IPS DF 4.7 (cell line): ENCODE measurements at regions not wholly inside any gene's neighbourhood (a gene's known extent, or its start where the extent isn't known, plus 50 kb on each side); places are given as distances from the start of the nearest gene placed in this dataset.
"Not testable (repeated sequence)": the region's sequence is repeated elsewhere in the genome, so short reads cannot be mapped to it uniquely, and the experiment has no call there.

ENCODE experiments used
- DNase-seq: peaks from one replicate; pipeline ENCODE4 v3.0.0-alpha.2; 2013; ENCODE audit warnings: low spot score; ENCODE audit errors: extremely low read depth

- DNase-seq: no peak
These were observed 77.0 kb upstream of the GRK3 start for GRCh38 chr22:25487508-25487907.

DNA sequence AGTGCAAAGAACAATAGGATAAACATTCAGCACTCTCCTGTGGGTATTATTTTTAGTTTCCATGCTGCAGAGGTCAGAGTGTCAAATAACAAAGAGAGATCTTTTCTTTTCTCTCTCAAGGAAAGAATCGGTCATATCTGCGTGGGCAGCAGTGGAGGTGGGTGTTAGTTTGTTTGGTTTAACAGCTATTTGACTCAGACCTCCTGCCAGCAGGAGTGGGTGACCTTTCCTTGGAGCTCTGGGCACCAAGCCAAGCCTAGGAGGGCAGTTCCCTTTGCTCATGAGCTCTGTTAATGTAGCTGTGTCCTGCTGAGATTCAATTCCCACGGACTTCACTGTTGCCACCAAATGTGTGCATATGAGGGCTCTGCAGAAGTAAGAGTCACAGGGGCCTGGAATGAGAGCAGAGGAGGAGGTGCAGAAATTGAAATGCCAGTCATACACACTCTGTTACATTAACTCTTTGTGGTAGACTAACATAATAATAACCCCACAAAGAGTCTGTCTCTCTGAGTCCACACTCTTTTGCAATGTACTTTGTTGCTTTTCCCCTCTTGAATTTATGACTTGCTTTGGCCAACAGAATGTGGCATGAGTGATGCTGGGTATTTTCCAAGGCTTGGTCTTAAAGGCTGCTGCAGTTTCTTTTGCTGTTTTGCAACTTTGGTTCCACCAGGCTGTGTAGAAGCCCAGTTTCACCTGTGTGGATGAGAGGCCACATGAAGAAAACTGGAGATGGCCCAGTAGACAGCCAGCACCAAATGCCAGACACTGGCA, 76.0 kb upstream of the GRK3 start:
- no peak for DNase-seq

- DNase-seq: no peak
These were observed 74.5 kb upstream of the GRK3 start for GRCh38 chr22:25489947-25490346.

DNA sequence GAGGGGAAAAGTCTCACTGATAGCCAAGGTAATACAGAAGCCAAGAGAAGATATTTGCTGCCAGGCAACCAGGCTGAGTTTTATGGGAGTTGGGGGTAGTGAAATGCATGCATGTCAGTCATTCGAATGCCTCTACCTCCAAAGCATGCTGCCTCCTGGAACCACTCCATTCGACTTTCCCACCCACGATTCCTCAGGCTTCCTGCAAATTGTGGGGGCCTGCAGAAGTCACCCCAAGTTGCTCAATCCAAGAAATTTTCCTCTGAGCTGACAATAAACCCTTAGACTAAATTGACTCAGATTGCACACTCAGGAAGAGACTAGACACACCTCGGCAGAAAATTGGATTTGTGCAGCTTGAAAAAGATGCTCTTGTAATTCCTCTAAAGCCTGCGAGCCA, 73.6 kb upstream of the GRK3 start:
- no peak for DNase-seq

- no peak for DNase-seq
These were observed 72.3 kb upstream of the GRK3 start for GRCh38 chr22:25492162-25492561.

GRCh38 chr22:25492841-25493734, 71.4 kb upstream of the GRK3 start:
- DNase-seq: no peak

- DNase-seq: no peak
These were observed 70.7 kb upstream of the GRK3 start for GRCh38 chr22:25493794-25494193.

DNA sequence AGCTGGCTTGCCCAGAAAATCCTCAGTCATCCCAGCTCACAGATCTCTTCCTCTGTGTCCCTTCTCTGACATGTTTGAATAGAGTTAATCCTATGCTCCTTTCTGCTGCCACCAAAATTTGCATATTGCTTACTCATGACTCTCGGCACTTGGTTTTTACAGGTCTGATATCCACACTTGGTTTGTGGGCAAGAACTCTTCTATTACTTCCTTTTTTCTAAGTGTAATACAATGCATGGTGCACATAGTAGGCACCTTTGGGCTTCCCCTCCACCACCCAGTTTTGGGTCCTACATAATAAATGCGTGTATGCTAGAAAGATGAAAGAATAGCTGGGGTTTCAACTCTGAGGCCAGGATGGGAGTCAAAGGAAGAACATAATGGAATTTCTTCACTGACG, 69.7 kb upstream of the GRK3 start:
- DNase-seq: no peak

GRCh38 chr22:25495285-25495684, 69.2 kb upstream of the GRK3 start:
- DNase-seq: no peak

GRCh38 chr22:25496396-25497064, 67.9 kb upstream of the GRK3 start:
- no peak for DNase-seq

GRCh38 chr22:25497181-25497641, 67.3 kb upstream of the GRK3 start:
- no peak for DNase-seq

DNA sequence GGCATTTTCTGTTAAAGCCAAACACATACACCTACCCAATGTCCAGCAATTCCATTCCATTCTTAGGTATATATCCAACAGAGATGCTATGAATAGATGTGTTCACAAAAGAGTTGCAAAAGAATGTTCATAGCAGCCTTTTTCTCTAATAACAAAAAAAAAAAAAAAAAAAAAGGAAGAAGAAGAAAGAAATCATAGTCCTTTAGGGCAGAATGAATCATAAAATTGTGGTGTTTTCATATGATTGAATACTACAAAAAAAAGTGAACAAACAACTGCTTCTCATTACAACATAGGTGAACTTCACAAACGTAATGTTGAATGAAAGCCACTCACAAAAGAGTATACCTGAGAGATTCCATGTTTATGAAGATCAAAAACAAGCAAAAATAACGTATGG, 66.8 kb upstream of the GRK3 start:
- no peak for DNase-seq

GRCh38 chr22:25500671-25501070, 63.8 kb upstream of the GRK3 start:
- DNase-seq: not testable (repeated sequence)

- not testable (repeated sequence) for DNase-seq
These were observed 60.5 kb upstream of the GRK3 start for GRCh38 chr22:25504017-25504416.

DNA sequence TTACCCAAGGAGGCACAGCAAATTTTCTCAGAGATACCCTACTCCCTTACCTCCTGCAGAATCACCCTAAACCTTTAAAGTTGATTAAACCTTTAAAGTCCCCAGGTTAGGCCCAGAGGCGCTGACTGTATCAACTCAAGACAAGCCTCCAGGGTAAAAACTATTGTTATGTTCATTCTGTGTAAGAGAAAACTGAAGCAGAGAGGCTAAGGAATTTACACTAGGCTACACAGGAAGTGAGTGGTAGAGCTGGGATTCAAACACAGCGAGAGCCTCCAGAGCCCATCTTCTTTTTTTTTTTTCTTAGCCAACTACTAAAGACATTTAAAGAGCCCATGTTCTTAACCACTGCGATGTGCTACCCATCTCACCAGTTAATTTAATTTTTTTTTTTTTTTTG, 56.3 kb upstream of the GRK3 start:
- DNase-seq: no peak

- no peak for DNase-seq
These were observed 55.6 kb upstream of the GRK3 start for GRCh38 chr22:25508761-25509321.

GRCh38 chr22:25509374-25509791, 55.1 kb upstream of the GRK3 start:
- no peak for DNase-seq

DNA sequence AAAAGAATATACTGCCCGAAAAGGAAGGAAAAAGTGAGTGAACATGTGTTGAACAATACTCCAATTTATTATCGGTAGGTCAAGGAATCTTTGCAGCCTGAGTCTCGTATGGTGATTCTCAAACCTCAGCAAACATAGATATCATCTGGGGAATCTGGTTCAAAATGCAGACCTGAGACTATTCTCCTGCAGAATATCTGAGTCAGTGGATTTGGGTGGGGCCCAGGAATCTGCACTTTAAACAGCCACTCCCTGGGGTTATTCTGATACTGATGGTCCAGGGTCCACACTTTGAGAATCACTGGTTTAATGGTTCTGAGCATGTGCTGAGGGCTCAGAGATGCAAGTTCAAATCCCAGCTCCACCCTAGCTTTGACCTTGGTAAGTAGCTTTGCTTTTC, 53.6 kb upstream of the GRK3 start:
- DNase-seq: no peak

- DNase-seq: no peak
These were observed 52.8 kb upstream of the GRK3 start for GRCh38 chr22:25511725-25512124.

- no peak for DNase-seq
These were observed 49.9 kb upstream of the GRK3 start for GRCh38 chr22:25514436-25515180.
